Naive thymus-derived CD4-positive, alpha-beta T cell (primary cell): ENCODE measurements at regions not wholly inside any gene's neighbourhood (a gene's known extent, or its start where the extent isn't known, plus 50 kb on each side); places are given as distances from the start of the nearest gene placed in this dataset.

Source experiments
- ATAC-seq: fragments of 150-1000 bp; cut with Tn5 transposase; 2 replicates; pipeline ENCODE4 v1.10.0; 2021; ENCODE audit warnings: mild to moderate bottlenecking, moderate library complexity
- CTCF ChIA-PET: fragments of 350-600 bp; sonication (Branson Sonifier 250); formaldehyde crosslinking; loops from one replicate; lab custom pipeline; 2021; ENCODE audit warnings: antibody characterized with exemption; lab: Charles Lee
- POLR2A ChIA-PET: fragments of 350-600 bp; sonication (Branson Sonifier 250); formaldehyde crosslinking; loops from one replicate; lab custom pipeline; 2021; ENCODE audit warnings: antibody characterized with exemption, inconsistent platforms; lab: Charles Lee
- DNase-seq, 9 donors: peaks; one replicate each; pipeline versions ENCODE4 v3.0.0 to v3.0.0-alpha.2; 2020 to 2022; ENCODE audit warnings: mixed read lengths in 1 of 9
- H3K27ac ChIP-seq: one replicate; pipeline ENCODE4 v1.7.0; 2013; ENCODE audit warnings: mild to moderate bottlenecking, low read depth, low read length, moderate library complexity
- H3K27me3 ChIP-seq, 2 donors: one replicate each; pipeline ENCODE4 v1.7.0; 2013; ENCODE audit warnings: low read length in 2 of 2, mild to moderate bottlenecking in 2 of 2, moderate library complexity in 2 of 2; ENCODE audit not compliant: control insufficient read depth in 2 of 2, insufficient read depth in 2 of 2
- H3K36me3 ChIP-seq, 3 experiments: 1 replicate in 2 of 3; 2 replicates in 1 of 3; pipeline ENCODE4 v1.7.0; 2013; ENCODE audit warnings: low read length in 3 of 3, mild to moderate bottlenecking in 3 of 3, moderate library complexity in 1 of 3; ENCODE audit not compliant: insufficient read depth in 3 of 3, control insufficient read depth in 2 of 3
- H3K4me1 ChIP-seq, 2 donors: one replicate each; pipeline ENCODE4 v1.7.0; 2013; ENCODE audit warnings: low read length in 2 of 2, mild to moderate bottlenecking in 2 of 2, moderate library complexity in 1 of 2; ENCODE audit not compliant: control insufficient read depth in 2 of 2, insufficient read depth in 2 of 2
- H3K4me3 ChIP-seq: 2 replicates; pipeline ENCODE4 v1.7.0; 2013; ENCODE audit warnings: mild to moderate bottlenecking, low read length
- H3K9me3 ChIP-seq, 3 experiments: 1 replicate in 2 of 3; 2 replicates in 1 of 3; pipeline ENCODE4 v1.7.0; 2013; ENCODE audit warnings: low read length in 3 of 3; ENCODE audit not compliant: control insufficient read depth in 2 of 3
- H3K27ac Mint-ChIP-seq, 9 donors: one replicate each; pipeline ENCODE4 v1.8.0; 2020 to 2022; ENCODE audit warnings: mixed read lengths in 9 of 9, mild to moderate bottlenecking in 8 of 9, moderate library complexity in 5 of 9, inconsistent platforms in 2 of 9
- H3K27me3 Mint-ChIP-seq, 5 donors: one replicate each; pipeline ENCODE4 v1.8.0; 2021 to 2022; ENCODE audit warnings: mixed read lengths in 5 of 5, mild to moderate bottlenecking in 1 of 5
- H3K36me3 Mint-ChIP-seq, 5 donors: one replicate each; pipeline ENCODE4 v1.8.0; 2020 to 2022; ENCODE audit warnings: mixed read lengths in 5 of 5, mild to moderate bottlenecking in 3 of 5, inconsistent platforms in 1 of 5
- H3K4me1 Mint-ChIP-seq, 7 donors: one replicate each; pipeline ENCODE4 v1.8.0; 2020 to 2022; ENCODE audit warnings: mixed read lengths in 7 of 7, mild to moderate bottlenecking in 3 of 7, inconsistent platforms in 1 of 7
- H3K4me3 Mint-ChIP-seq, 10 donors: one replicate each; pipeline ENCODE4 v1.8.0; 2020 to 2022; ENCODE audit warnings: mild to moderate bottlenecking in 10 of 10, mixed read lengths in 10 of 10, moderate library complexity in 6 of 10, inconsistent platforms in 2 of 10
- H3K9me3 Mint-ChIP-seq, 11 donors: one replicate each; pipeline ENCODE4 v1.8.0; 2020 to 2022; ENCODE audit warnings: mixed read lengths in 11 of 11, mild to moderate bottlenecking in 4 of 11, inconsistent platforms in 1 of 11, moderate library complexity in 1 of 11
- intact Hi-C, 2 donors: fragments of 100-400 bp; cut with micrococcal nuclease; formaldehyde crosslinking; loops; one replicate each; pipeline ENCODE4 v1.15.1; 2023

DNA sequence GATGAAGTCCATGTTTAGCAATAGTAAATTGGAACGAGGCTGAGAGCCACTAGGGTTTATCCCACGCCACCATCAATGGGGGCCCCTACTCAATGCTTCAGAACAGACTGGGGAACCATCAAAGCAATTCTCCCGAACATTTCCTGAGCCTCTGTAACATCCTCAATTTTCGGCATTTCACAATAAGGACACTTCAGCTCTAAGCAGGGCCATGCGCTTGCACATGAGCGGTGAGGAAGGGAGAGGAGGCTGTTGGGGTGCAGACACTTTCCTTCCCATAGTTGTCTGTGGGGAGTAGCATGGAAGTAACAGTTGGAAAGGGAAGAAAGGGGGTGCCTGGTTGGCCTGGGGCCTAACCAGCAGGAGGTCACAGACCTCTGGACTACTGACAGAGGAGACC is 129.9 kb upstream of the PRMT8 start:
- no peaks in the 10 kb centered on the region for H3K4me1 ChIP-seq
- H3K4me3 ChIP-seq, result no peak overlapping the region
- Mint-ChIP-seq H3K9me3 (peaks cover 0 to 6% (median 0%) of the 10 kb centered on the region in 11 donors), H3K4me1 (peaks cover 0 to 6% (median 3%) of the 10 kb centered on the region in 7 donors), H3K4me3 (no peak overlapping the region), H3K27ac (no peak overlapping the region), H3K36me3 (no peaks in the 10 kb centered on the region), H3K27me3 (peaks cover 20 to 37% (median 34%) of the 10 kb centered on the region in 5 donors)
- H3K9me3 ChIP-seq, result no peaks in the 10 kb centered on the region
- ATAC-seq (no peak), DNase-seq (no peak)
- POLR2A ChIA-PET, result no interaction called here
- no peaks in the 10 kb centered on the region for H3K27me3 ChIP-seq
- H3K36me3 ChIP-seq, result no peaks in the 10 kb centered on the region
- CTCF ChIA-PET, result no interaction called here
- H3K27ac ChIP-seq, result no peak overlapping the region
- intact Hi-C loops, result no loop called here

DNA sequence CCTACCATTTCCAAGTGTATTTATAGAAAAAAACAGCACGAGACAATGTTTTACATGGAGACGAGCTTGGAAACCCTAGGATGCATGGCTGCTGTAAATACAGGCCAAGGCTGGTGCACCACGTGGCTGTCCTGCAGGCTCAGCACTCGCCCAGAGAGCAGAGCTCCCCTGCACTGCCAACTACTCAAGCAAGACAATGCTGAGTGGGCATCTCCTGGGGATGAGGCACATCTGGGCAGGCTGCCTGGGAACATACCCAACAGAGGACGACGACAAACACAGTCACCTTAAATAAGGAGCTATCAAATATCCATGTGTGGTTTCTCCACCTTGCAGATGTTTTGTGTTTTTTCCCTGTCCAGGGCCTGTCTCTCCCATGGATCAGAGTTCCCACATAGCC is 128.3 kb upstream of the PRMT8 start:
- Histone ChIP-seq H3K4me3 (no peak overlapping the region), H3K4me1 (no peaks in the 10 kb centered on the region), H3K9me3 (no peaks in the 10 kb centered on the region), H3K36me3 (no peaks in the 10 kb centered on the region), H3K27me3 (no peaks in the 10 kb centered on the region), H3K27ac (no peak overlapping the region)
- no peak overlapping the region for H3K4me3 Mint-ChIP-seq
- peaks cover 0 to 6% (median 3%) of the 10 kb centered on the region in 7 donors for H3K4me1 Mint-ChIP-seq
- no peaks in the 10 kb centered on the region for H3K36me3 Mint-ChIP-seq
- no peak for DNase-seq
- peaks cover 20 to 36% (median 33%) of the 10 kb centered on the region in 5 donors for H3K27me3 Mint-ChIP-seq
- H3K9me3 Mint-ChIP-seq, result peaks cover 0 to 6% (median 0%) of the 10 kb centered on the region in 11 donors
- no peak for ATAC-seq
- H3K27ac Mint-ChIP-seq, result no peak overlapping the region
- intact Hi-C loops, result no loop called here
- ChIA-PET POLR2A (no interaction called here), CTCF (interaction anchor here (0.6 to 0.7 kb wide), 2 partner anchors 38 to 150 kb away, joined by 3 to 5 read pairs; no protein-coding TSS in a partner anchor)

GRCh38 chr12:3363608-3364007 is 127.4 kb upstream of the PRMT8 start:
- no peaks in the 10 kb centered on the region for H3K27me3 ChIP-seq
- no peak overlapping the region for H3K27ac ChIP-seq
- no peaks in the 10 kb centered on the region for H3K36me3 ChIP-seq
- CTCF ChIA-PET, result no interaction called here
- H3K4me1 ChIP-seq, result no peaks in the 10 kb centered on the region
- ATAC-seq, result peak; percentile 83
- H3K27ac Mint-ChIP-seq, result no peak overlapping the region
- H3K27me3 Mint-ChIP-seq, result peaks cover 20 to 36% (median 33%) of the 10 kb centered on the region in 5 donors
- H3K4me1 Mint-ChIP-seq, result peaks cover 0 to 6% (median 3%) of the 10 kb centered on the region in 7 donors
- POLR2A ChIA-PET, result no interaction called here
- H3K9me3 Mint-ChIP-seq, result peaks cover 0 to 6% (median 0%) of the 10 kb centered on the region in 11 donors
- H3K9me3 ChIP-seq, result no peaks in the 10 kb centered on the region
- no peaks in the 10 kb centered on the region for H3K36me3 Mint-ChIP-seq
- intact Hi-C loops, result no loop called here
- no peak for DNase-seq
- H3K4me3 ChIP-seq, result no peak overlapping the region
- H3K4me3 Mint-ChIP-seq, result no peak overlapping the region

DNA sequence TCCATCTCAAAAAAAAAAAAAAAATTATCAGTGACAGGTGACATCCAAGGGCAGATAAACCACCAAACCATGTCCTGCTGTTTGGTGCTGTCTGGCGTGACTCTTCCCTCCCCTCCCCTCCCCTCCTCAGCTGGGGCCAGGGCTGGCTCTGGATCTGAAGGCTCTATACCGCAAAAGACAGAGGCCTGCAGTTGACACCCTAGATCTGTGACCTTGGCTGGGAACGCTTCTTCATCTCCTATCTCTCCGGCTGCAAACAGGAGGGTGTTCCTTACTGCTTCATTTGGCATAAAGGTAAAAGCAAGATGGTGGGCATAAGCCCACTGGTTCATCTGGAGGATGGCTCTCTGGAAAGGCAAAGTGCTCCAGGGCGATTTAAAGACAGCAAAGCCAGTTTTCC is 126.8 kb upstream of the PRMT8 start:
- H3K36me3 ChIP-seq, result no peaks in the 10 kb centered on the region
- H3K4me1 ChIP-seq, result no peaks in the 10 kb centered on the region
- no peak overlapping the region for H3K27ac Mint-ChIP-seq
- intact Hi-C loops, result no loop called here
- POLR2A ChIA-PET, result no interaction called here
- DNase-seq (no peak), ATAC-seq (no peak)
- H3K27me3 Mint-ChIP-seq, result peaks cover 20 to 36% (median 29%) of the 10 kb centered on the region in 5 donors
- CTCF ChIA-PET, result no interaction called here
- peaks cover 0 to 6% (median 3%) of the 10 kb centered on the region in 7 donors for H3K4me1 Mint-ChIP-seq
- H3K27me3 ChIP-seq, result no peaks in the 10 kb centered on the region
- H3K36me3 Mint-ChIP-seq, result no peaks in the 10 kb centered on the region
- no peak overlapping the region for H3K27ac ChIP-seq
- H3K4me3 ChIP-seq, result no peak overlapping the region
- peaks cover 0 to 6% (median 0%) of the 10 kb centered on the region in 11 donors for H3K9me3 Mint-ChIP-seq
- H3K4me3 Mint-ChIP-seq, result no peak overlapping the region
- no peaks in the 10 kb centered on the region for H3K9me3 ChIP-seq

- Mint-ChIP-seq H3K36me3 (no peaks in the 10 kb centered on the region), H3K4me1 (peaks cover 0 to 6% (median 3%) of the 10 kb centered on the region in 7 donors), H3K27ac (no peak overlapping the region), H3K27me3 (peaks cover 19 to 36% (median 27%) of the 10 kb centered on the region in 5 donors), H3K4me3 (peak overlapping the region in 2 of 10 donors; percentile 24 to 52), H3K9me3 (peaks cover 0 to 6% (median 0%) of the 10 kb centered on the region in 11 donors)
- Histone ChIP-seq H3K36me3 (no peaks in the 10 kb centered on the region), H3K4me1 (no peaks in the 10 kb centered on the region), H3K27me3 (no peaks in the 10 kb centered on the region), H3K4me3 (no peak overlapping the region), H3K9me3 (no peaks in the 10 kb centered on the region), H3K27ac (no peak overlapping the region)
- no peak for DNase-seq
- ChIA-PET POLR2A (no interaction called here), CTCF (no interaction called here)
- ATAC-seq, result no peak
- intact Hi-C loops, result no loop called here
These were observed 126.1 kb upstream of the PRMT8 start for GRCh38 chr12:3364661-3365462.

DNA sequence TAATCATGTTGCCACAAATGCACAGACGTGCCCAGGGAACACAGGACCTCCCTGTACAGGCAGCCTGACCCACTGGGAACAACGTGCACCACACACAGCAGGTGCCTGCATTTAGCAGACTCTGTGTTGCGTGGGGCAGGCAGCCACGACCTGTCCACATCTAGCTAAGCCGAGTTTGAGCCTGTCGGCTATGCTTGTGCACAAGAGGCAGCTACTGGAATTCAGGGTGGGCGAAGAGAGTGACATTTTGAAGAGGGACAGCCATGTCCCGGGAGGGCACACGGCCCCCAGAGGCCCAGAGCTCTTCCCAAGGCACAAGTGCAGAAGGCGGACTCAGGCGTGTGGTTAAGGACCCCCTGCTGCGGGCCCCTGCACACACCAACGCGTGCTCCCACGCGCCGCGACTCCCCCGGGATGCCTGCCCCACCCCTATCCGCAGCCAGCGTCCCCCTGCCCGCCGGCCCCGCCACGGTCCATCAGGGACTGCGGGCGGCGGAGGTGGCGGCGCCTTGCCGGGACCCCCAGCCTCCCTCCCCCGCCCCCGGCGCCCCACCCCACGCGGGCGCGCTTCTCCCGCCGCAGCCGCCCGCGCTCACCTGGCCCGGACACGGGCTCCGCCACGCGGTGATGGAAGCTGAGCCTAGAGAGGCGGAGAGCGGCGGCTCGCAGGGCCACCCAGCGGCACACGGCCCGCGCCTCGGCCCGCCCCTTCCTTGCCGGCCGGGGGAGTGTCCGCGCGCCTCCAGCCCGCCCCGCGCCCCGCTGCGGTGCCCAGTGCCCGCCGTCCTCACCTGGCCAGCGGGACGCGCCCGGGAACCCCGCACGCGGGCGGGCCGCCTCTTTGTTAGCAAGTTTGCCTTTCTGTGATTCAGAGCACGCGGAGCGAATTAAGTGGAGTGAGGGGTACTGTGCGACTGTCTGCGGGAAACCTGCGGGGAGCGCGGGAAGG is 125.3 kb upstream of the PRMT8 start:
- Histone ChIP-seq H3K27ac (no peak overlapping the region), H3K27me3 (no peaks in the 10 kb centered on the region), H3K9me3 (no peaks in the 10 kb centered on the region), H3K4me3 (no peak overlapping the region), H3K36me3 (no peaks in the 10 kb centered on the region), H3K4me1 (no peaks in the 10 kb centered on the region)
- H3K4me3 Mint-ChIP-seq, result peak overlapping the region in 3 of 10 donors; percentile 3 to 52 (median 10)
- DNase-seq (no peak), ATAC-seq (no peak)
- peaks cover 0 to 6% (median 3%) of the 10 kb centered on the region in 7 donors for H3K4me1 Mint-ChIP-seq
- H3K9me3 Mint-ChIP-seq, result peaks cover 0 to 6% (median 0%) of the 10 kb centered on the region in 11 donors
- intact Hi-C loops, result no loop called here
- H3K27ac Mint-ChIP-seq, result no peak overlapping the region
- peaks cover 19 to 35% (median 23%) of the 10 kb centered on the region in 5 donors for H3K27me3 Mint-ChIP-seq
- ChIA-PET CTCF (no interaction called here), POLR2A (no interaction called here)
- no peaks in the 10 kb centered on the region for H3K36me3 Mint-ChIP-seq
